SJSA1 (cell line): ENCODE measurements at regions not wholly inside any gene's neighbourhood (a gene's known extent, or its start where the extent isn't known, plus 50 kb on each side); places are given as distances from the start of the nearest gene placed in this dataset.

Source experiments
- DNase-seq, 2 experiments: peaks; one replicate each; pipeline ENCODE4 v3.0.0-alpha.2; 2015 to 2020; ENCODE audit warnings: low spot score in 2 of 2, low read depth in 1 of 2
- H3K27ac ChIP-seq: fragments of 250-450 bp; sonication (Bioruptor Pico); 2 replicates; pipeline ENCODE4 v1.5.1; 2020; ENCODE audit warnings: mild to moderate bottlenecking, moderate library complexity
- H3K27me3 ChIP-seq: fragments of 250-450 bp; sonication (Bioruptor Pico); replicated peaks from 2 replicates; pipeline ENCODE4 v1.5.1; 2020; ENCODE audit warnings: mild to moderate bottlenecking, moderate library complexity
- H3K36me3 ChIP-seq: fragments of 250-450 bp; sonication (Bioruptor Pico); 2 replicates; pipeline ENCODE4 v1.5.1; 2020; ENCODE audit warnings: mild to moderate bottlenecking
- H3K4me1 ChIP-seq: fragments of 250-450 bp; sonication (Bioruptor Pico); replicated peaks from 2 replicates; pipeline ENCODE4 v1.6.1; 2021; ENCODE audit warnings: mild to moderate bottlenecking
- H3K4me3 ChIP-seq: fragments of 250-450 bp; sonication (Bioruptor Pico); 2 replicates; pipeline ENCODE4 v1.5.1; 2020; ENCODE audit warnings: mild to moderate bottlenecking
- H3K9me3 ChIP-seq: fragments of 250-450 bp; sonication (Bioruptor Pico); replicated peaks from 2 replicates; pipeline ENCODE4 v1.5.1; 2020; ENCODE audit warnings: mild to moderate bottlenecking

- DNase-seq = no peak
- Histone ChIP-seq H3K4me3 (no peak overlapping the region), H3K36me3 (no peaks in the 10 kb centered on the region), H3K4me1 (peaks cover 7% of the 10 kb centered on the region; the same call in 1 of the 2 replicates), H3K27ac (no peak overlapping the region), H3K9me3 (no peaks in the 10 kb centered on the region), H3K27me3 (no peaks in the 10 kb centered on the region)
Observed at GRCh38 chr7:41870461-41871138, 167.7 kb upstream of the INHBA start.

GRCh38 chr7:41869997-41870396, 167.1 kb upstream of the INHBA start:
- Histone ChIP-seq H3K4me1 (peaks cover 7% of the 10 kb centered on the region; the same call in 1 of the 2 replicates), H3K4me3 (no peak overlapping the region), H3K27me3 (no peaks in the 10 kb centered on the region), H3K36me3 (no peaks in the 10 kb centered on the region), H3K9me3 (peaks cover 3% of the 10 kb centered on the region), H3K27ac (no peak overlapping the region)
- DNase-seq = no peak

GRCh38 chr7:41869596-41869995, 166.7 kb upstream of the INHBA start:
- H3K4me1 ChIP-seq = peaks cover 7% of the 10 kb centered on the region; the same call in 1 of the 2 replicates
- H3K4me3 ChIP-seq = no peak overlapping the region
- no peaks in the 10 kb centered on the region for H3K36me3 ChIP-seq
- H3K27ac ChIP-seq = no peak overlapping the region
- peaks cover 3% of the 10 kb centered on the region for H3K9me3 ChIP-seq
- H3K27me3 ChIP-seq = no peaks in the 10 kb centered on the region
- DNase-seq = no peak

- DNase-seq = no peak
- peaks cover 3% of the 10 kb centered on the region for H3K9me3 ChIP-seq
- no peak overlapping the region for H3K4me3 ChIP-seq
- H3K36me3 ChIP-seq = no peaks in the 10 kb centered on the region
- H3K27me3 ChIP-seq = no peaks in the 10 kb centered on the region
- no peak overlapping the region for H3K27ac ChIP-seq
- peaks cover 7% of the 10 kb centered on the region; the same call in 1 of the 2 replicates for H3K4me1 ChIP-seq
Observed at GRCh38 chr7:41869091-41869490, 166.2 kb upstream of the INHBA start.

- no peaks in the 10 kb centered on the region for H3K36me3 ChIP-seq
- H3K4me1 ChIP-seq = peaks cover 7% of the 10 kb centered on the region; the same call in 1 of the 2 replicates
- H3K9me3 ChIP-seq = peaks cover 5% of the 10 kb centered on the region
- no peak overlapping the region for H3K27ac ChIP-seq
- no peak for DNase-seq
- no peaks in the 10 kb centered on the region for H3K27me3 ChIP-seq
- H3K4me3 ChIP-seq = no peak overlapping the region
Observed at GRCh38 chr7:41867639-41868280, 164.9 kb upstream of the INHBA start.

GRCh38 chr7:41862261-41862660, 159.4 kb upstream of the INHBA start:
- peaks cover 5% of the 10 kb centered on the region for H3K9me3 ChIP-seq
- no peaks in the 10 kb centered on the region for H3K36me3 ChIP-seq
- H3K27ac ChIP-seq = no peak overlapping the region
- H3K4me3 ChIP-seq = no peak overlapping the region
- H3K4me1 ChIP-seq = no peaks in the 10 kb centered on the region
- H3K27me3 ChIP-seq = no peaks in the 10 kb centered on the region
- no peak for DNase-seq

- Histone ChIP-seq H3K9me3 (peaks cover 5% of the 10 kb centered on the region), H3K4me1 (no peaks in the 10 kb centered on the region), H3K27ac (no peak overlapping the region), H3K27me3 (no peaks in the 10 kb centered on the region), H3K4me3 (no peak overlapping the region), H3K36me3 (no peaks in the 10 kb centered on the region)
- DNase-seq = no peak
Observed at GRCh38 chr7:41861642-41862041, 158.8 kb upstream of the INHBA start.

GRCh38 chr7:41858201-41858600, 155.3 kb upstream of the INHBA start:
- no peaks in the 10 kb centered on the region for H3K36me3 ChIP-seq
- no peak overlapping the region for H3K4me3 ChIP-seq
- no peak overlapping the region for H3K27ac ChIP-seq
- H3K4me1 ChIP-seq = no peaks in the 10 kb centered on the region
- no peaks in the 10 kb centered on the region for H3K9me3 ChIP-seq
- DNase-seq = no peak
- H3K27me3 ChIP-seq = no peaks in the 10 kb centered on the region

- DNase-seq = no peak
- no peak overlapping the region for H3K27ac ChIP-seq
- H3K27me3 ChIP-seq = no peaks in the 10 kb centered on the region
- no peaks in the 10 kb centered on the region for H3K9me3 ChIP-seq
- H3K4me1 ChIP-seq = no peaks in the 10 kb centered on the region
- H3K4me3 ChIP-seq = no peak overlapping the region
- H3K36me3 ChIP-seq = no peaks in the 10 kb centered on the region
Observed at GRCh38 chr7:41855798-41856197, 152.9 kb upstream of the INHBA start.

GRCh38 chr7:41847606-41848005, 144.7 kb upstream of the INHBA start:
- H3K27me3 ChIP-seq = no peaks in the 10 kb centered on the region
- H3K4me3 ChIP-seq = no peak overlapping the region
- no peak overlapping the region for H3K27ac ChIP-seq
- no peaks in the 10 kb centered on the region for H3K36me3 ChIP-seq
- DNase-seq = no peak
- no peaks in the 10 kb centered on the region for H3K9me3 ChIP-seq
- H3K4me1 ChIP-seq = no peaks in the 10 kb centered on the region

GRCh38 chr7:41847151-41847550, 144.3 kb upstream of the INHBA start:
- Histone ChIP-seq H3K27ac (no peak overlapping the region), H3K4me1 (no peaks in the 10 kb centered on the region), H3K27me3 (no peaks in the 10 kb centered on the region), H3K36me3 (no peaks in the 10 kb centered on the region), H3K9me3 (no peaks in the 10 kb centered on the region), H3K4me3 (no peak overlapping the region)
- DNase-seq = no peak

- Histone ChIP-seq H3K36me3 (no peaks in the 10 kb centered on the region), H3K27me3 (no peaks in the 10 kb centered on the region), H3K27ac (no peak overlapping the region), H3K9me3 (peaks cover 2% of the 10 kb centered on the region; the same call in 1 of the 2 replicates), H3K4me1 (no peaks in the 10 kb centered on the region), H3K4me3 (no peak overlapping the region)
- DNase-seq = no peak
Observed at GRCh38 chr7:41842956-41843355, 140.1 kb upstream of the INHBA start.

- Histone ChIP-seq H3K4me3 (no peak overlapping the region), H3K36me3 (no peaks in the 10 kb centered on the region), H3K27me3 (no peaks in the 10 kb centered on the region), H3K27ac (no peak overlapping the region), H3K4me1 (peaks cover 7% of the 10 kb centered on the region; the same call in 1 of the 2 replicates), H3K9me3 (peaks cover 2% of the 10 kb centered on the region)
- no peak for DNase-seq
Observed at GRCh38 chr7:41837916-41838315, 135.0 kb upstream of the INHBA start.

GRCh38 chr7:41835976-41836530, 133.2 kb upstream of the INHBA start:
- Histone ChIP-seq H3K9me3 (peaks cover 2% of the 10 kb centered on the region), H3K4me1 (peaks cover 7% of the 10 kb centered on the region; the same call in 1 of the 2 replicates), H3K36me3 (no peaks in the 10 kb centered on the region), H3K27me3 (no peaks in the 10 kb centered on the region), H3K4me3 (no peak overlapping the region), H3K27ac (no peak overlapping the region)
- DNase-seq = no peak
